Upper lobe of left lung (tissue), 4 donors: ENCODE measurements at regions not wholly inside any gene's neighbourhood (a gene's known extent, or its start where the extent isn't known, plus 50 kb on each side); places are given as distances from the start of the nearest gene placed in this dataset.

Source experiments
- POLR2A ChIP-seq, 4 donors: fragments of 450-650 bp; IDR thresholded peaks; one replicate each; pipeline ENCODE4 v1.5.1; 2016 to 2017; ENCODE audit warnings: antibody characterized with exemption in 4 of 4, mild to moderate bottlenecking in 2 of 4
- TF ChIP-seq, protein P1 (sequence below), 6 experiments: fragments of 450-650 bp in 4 of 6; fragments of 200-600 bp in 2 of 6; sonication (generic) in 2 of 6; IDR thresholded peaks; one replicate each; pipeline ENCODE4 v1.5.1; 2016 to 2019; ENCODE audit warnings: antibody characterized with exemption in 6 of 6

DNA sequence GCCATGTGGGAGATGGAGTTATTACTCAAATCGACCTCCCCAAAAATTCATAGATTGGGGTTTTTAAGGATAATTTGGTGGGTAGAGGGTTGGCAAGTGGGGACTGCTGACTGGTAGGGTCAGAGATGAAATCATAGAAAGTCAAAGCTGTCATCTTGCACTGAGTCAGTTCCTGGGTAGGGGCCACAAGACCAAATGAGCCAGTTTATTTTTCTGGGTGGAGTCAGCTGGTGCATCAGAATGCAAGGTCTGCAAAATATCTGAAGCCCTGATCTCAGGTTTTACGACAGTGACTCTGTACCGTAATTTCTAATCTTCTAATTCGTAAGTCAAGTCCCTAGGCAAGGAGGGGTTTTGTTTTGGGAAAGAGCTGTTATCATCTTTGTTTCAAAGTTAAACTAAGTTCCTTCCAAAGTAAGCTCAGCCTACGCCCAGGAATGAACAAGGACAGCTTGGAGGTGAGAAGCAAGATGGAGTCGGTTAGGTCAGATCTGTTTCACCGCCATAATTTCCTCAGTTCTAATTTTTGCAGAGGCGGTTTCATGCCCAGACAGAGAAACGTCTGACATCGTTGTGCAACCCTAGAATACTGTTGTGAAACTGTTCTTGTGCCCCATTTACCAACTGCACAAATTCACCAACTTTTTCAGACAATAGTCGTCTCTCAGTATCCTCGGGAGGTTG, 104.5 kb upstream of the SFSWAP start:
- TF ChIP-seq, protein P1, sequence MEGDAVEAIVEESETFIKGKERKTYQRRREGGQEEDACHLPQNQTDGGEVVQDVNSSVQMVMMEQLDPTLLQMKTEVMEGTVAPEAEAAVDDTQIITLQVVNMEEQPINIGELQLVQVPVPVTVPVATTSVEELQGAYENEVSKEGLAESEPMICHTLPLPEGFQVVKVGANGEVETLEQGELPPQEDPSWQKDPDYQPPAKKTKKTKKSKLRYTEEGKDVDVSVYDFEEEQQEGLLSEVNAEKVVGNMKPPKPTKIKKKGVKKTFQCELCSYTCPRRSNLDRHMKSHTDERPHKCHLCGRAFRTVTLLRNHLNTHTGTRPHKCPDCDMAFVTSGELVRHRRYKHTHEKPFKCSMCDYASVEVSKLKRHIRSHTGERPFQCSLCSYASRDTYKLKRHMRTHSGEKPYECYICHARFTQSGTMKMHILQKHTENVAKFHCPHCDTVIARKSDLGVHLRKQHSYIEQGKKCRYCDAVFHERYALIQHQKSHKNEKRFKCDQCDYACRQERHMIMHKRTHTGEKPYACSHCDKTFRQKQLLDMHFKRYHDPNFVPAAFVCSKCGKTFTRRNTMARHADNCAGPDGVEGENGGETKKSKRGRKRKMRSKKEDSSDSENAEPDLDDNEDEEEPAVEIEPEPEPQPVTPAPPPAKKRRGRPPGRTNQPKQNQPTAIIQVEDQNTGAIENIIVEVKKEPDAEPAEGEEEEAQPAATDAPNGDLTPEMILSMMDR (IDR thresholded peaks at IDR 0.05): no peak
- no peak for TF ChIP-seq POLR2A (IDR thresholded peaks at IDR 0.05)
